ENCODE measurements at regions not wholly inside any gene's neighbourhood (a gene's known extent, or its start where the extent isn't known, plus 50 kb on each side); places are given as distances from the start of the nearest gene placed in this dataset.

GRCh38 chr15:79373113-79373512 is 59.0 kb upstream of the MINAR1 start:
- DNase-seq: no peak

- no peak for DNase-seq
Measured at GRCh38 chr15:79373728-79374127, 58.4 kb upstream of the MINAR1 start.

GRCh38 chr15:79376383-79376782 is 55.8 kb upstream of the MINAR1 start:
- no peak for DNase-seq

GRCh38 chr15:79378394-79379109 is 53.6 kb upstream of the MINAR1 start:
- DNase-seq: no peak

DNA sequence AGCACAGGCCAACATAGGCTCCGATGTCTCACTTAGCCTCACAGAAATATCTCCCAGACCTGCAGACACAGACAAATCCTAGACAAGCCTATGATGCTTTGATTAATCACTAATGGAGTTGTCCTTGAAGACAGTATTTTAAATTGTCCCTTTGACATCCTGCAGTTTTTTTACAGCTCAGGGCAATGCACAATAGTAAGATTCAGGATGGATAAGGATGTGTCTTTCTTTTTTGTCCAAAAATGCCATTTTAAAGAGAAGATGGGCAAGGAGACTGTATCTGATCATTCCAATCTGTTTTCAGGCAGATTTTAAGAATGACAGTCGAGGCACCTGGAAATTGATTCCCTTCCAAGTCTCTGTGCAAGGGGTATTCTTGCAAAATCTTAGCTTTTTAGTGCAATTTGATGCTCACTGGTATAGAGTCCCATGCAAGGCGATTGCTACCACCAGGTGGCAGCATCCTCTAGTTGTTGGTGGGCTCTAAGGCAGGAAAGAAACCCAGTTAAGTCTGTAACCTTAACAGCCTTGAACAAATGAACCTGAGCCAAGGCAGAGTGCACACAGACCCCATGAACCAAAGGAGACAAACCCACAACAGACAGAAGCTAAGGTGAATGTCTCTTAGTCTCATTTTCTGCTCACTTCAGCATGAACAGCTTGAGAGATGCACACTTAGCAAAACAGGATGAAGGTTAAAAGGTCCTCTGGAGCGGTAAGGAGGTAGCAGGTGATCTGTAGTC is 51.2 kb upstream of the MINAR1 start:
- DNase-seq: peak; percentile 75

- no peak for DNase-seq
Measured at GRCh38 chr15:79381593-79381992, 50.5 kb upstream of the MINAR1 start.

All from activated T-cell treated with anti-CD3 and anti-CD28 coated beads for 4 hours (primary cell).